UCSD-AML1 (cell line): ENCODE measurements at regions not wholly inside any gene's neighbourhood (a gene's known extent, or its start where the extent isn't known, plus 50 kb on each side); places are given as distances from the start of the nearest gene placed in this dataset.

ENCODE experiments used
- DNase-seq: peaks from one replicate; lab custom pipeline; 2025; ENCODE audit not compliant: unreplicated experiment; lab: John Stamatoyannopoulos, UW

- no peak for DNase-seq
Measured at GRCh38 chr18:77974329-77974728, 724.7 kb downstream of the GALR1 start.

GRCh38 chr18:77977331-77977730 lies 727.7 kb downstream of the GALR1 start:
- DNase-seq: no peak

GRCh38 chr18:77980275-77980674 lies 730.6 kb downstream of the GALR1 start:
- DNase-seq: no peak

GRCh38 chr18:77981874-77982273 lies 732.2 kb downstream of the GALR1 start:
- DNase-seq: no peak

GRCh38 chr18:77983270-77983669 lies 733.6 kb downstream of the GALR1 start:
- no peak for DNase-seq

- no peak for DNase-seq
Measured at GRCh38 chr18:77984178-77984577, 734.5 kb downstream of the GALR1 start.

GRCh38 chr18:77984833-77985232 lies 735.2 kb downstream of the GALR1 start:
- no peak for DNase-seq

GRCh38 chr18:77985526-77986281 lies 736.1 kb downstream of the GALR1 start:
- no peak for DNase-seq

GRCh38 chr18:77990131-77990530 lies 740.5 kb downstream of the GALR1 start:
- DNase-seq: no peak

- no peak for DNase-seq
Measured at GRCh38 chr18:77990901-77991300, 741.3 kb downstream of the GALR1 start.

GRCh38 chr18:77992057-77992456 lies 742.4 kb downstream of the GALR1 start:
- DNase-seq: no peak

GRCh38 chr18:77993188-77993981 lies 743.7 kb downstream of the GALR1 start:
- DNase-seq: no peak

- DNase-seq: no peak
Measured at GRCh38 chr18:77995593-77995992, 745.9 kb downstream of the GALR1 start.

- no peak for DNase-seq
Measured at GRCh38 chr18:77996737-77997136, 747.1 kb downstream of the GALR1 start.

- DNase-seq: no peak
Measured at GRCh38 chr18:78001811-78002210, 752.2 kb downstream of the GALR1 start.

GRCh38 chr18:78006006-78006773 lies 756.5 kb downstream of the GALR1 start:
- DNase-seq: no peak

- DNase-seq: no peak
Measured at GRCh38 chr18:78006774-78007260, 757.2 kb downstream of the GALR1 start.

GRCh38 chr18:78010363-78010762 lies 760.7 kb downstream of the GALR1 start:
- DNase-seq: no peak

GRCh38 chr18:78017869-78018268 lies 768.2 kb downstream of the GALR1 start:
- DNase-seq: no peak

GRCh38 chr18:78021196-78021595 lies 771.5 kb downstream of the GALR1 start:
- DNase-seq: no peak

- no peak for DNase-seq
Measured at GRCh38 chr18:78031589-78031988, 781.9 kb downstream of the GALR1 start.
